GM19468 (cell line): ENCODE measurements at regions not wholly inside any gene's neighbourhood (a gene's known extent, or its start where the extent isn't known, plus 50 kb on each side); places are given as distances from the start of the nearest gene placed in this dataset.

Source experiments
- ATAC-seq: cut with Tn5 transposase; IDR thresholded peaks from one replicate; pipeline ENCODE4 v1.9.1; 2021; ENCODE audit warnings: mild to moderate bottlenecking, moderate library complexity, moderate number of reproducible peaks; ENCODE audit not compliant: unreplicated experiment; ENCODE audit errors: extremely low read depth

DNA sequence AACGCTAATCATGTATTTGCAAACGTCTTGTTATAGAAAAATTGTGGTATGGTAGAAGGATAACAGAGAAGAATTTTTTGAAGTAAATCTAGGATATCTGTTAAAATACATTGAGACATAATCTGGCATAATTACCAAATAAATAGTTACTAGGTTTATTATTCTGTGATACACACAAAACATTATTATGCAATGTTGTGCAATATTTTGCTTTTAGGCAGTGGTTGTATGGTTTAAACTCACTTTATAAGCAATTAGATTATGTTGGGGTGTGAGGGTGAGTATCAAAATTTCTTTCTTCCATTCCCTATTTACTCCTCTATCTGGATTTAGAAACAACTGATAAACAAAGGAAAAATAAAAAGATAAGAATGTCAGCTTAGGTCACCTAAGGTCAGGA, 385.6 kb downstream of the SLITRK6 start:
- no peak for ATAC-seq

DNA sequence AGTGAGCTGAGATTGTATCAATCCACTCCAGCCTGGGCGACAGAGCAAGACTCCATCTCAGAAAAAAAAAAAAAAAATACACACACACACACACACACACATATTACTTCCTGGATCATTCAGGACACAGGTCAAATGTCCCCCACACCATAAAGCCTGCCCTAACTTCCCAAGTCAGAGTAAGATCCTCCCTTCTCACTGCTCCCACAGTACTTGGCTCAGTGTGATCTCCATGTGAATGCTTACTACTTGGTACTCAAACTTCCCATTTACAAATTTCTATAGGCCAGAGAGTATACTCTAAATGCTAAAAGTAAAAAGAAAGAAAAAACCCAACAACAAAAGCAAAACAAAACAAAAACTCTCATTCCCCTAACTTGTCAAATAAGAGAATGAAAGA, 386.8 kb downstream of the SLITRK6 start:
- ATAC-seq, result no peak

DNA sequence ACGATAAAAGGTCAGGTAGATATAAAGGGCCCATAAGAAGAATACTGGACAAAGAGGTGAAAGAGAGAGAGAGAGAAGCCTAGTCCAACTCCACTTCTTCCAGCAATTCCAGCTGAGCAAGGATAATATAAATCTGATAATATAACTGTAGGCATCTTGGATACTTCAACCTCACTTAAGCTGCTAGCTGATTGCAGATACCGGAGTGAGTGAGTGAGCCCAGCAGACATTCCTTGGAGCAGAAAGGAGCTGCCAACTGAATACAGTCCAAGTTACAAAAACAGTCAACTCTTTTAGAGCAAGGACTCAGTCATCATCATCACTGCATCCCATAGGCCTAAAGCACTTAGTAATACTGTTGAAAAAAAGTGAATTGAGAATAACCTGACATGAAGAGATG, 387.6 kb downstream of the SLITRK6 start:
- ATAC-seq, result no peak

DNA sequence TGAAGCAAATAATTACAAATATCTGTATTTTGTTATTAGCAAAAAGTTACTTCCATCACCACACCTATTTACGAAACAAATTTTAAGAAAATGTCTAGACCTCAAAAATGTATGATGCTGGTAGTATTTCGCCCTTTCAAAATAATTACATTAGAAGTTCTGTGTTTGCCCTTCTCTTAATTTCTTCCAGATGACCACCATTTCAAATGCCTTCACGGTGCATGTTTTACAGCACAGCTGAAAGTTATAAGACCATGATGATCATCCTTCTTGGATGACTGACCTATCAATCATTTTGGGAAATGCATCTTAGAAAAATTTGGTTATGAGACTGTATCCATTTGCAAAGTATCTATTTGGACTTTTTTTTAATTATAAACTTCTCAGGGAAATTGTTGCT, 390.8 kb downstream of the SLITRK6 start:
- no peak for ATAC-seq

DNA sequence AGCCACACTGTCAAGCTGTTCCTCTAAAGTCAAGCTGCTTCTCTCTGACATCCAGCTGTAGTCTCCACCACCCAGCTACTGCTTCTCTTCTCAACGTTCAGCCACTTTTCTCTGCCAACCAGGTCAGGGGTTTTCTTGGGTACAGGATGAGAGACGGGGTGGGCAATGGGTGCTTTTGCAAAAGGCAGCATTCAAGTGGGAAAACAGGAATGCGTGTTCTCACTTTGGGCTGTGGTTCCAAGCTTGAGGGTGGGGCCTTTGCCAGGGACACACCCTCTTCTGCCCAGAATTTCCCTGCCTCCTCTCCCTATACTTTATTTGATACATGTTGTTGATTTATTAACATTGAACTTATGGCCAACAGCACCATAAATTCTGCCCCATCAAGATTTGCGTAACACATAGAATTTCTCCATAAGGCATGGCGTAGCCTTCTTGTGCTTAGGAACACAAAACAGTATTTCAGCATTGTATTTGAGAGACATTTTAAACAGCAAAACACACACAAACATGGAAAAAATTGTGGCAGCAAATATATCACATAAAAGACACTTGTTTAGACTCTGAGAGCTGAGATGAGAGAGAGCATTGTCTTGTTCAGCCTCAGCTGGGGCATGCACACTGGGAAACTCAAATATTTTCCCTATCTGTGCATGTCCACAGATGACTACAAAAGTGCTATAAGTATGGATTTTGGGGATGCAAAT, 392.8 kb downstream of the SLITRK6 start:
- ATAC-seq, result no peak

DNA sequence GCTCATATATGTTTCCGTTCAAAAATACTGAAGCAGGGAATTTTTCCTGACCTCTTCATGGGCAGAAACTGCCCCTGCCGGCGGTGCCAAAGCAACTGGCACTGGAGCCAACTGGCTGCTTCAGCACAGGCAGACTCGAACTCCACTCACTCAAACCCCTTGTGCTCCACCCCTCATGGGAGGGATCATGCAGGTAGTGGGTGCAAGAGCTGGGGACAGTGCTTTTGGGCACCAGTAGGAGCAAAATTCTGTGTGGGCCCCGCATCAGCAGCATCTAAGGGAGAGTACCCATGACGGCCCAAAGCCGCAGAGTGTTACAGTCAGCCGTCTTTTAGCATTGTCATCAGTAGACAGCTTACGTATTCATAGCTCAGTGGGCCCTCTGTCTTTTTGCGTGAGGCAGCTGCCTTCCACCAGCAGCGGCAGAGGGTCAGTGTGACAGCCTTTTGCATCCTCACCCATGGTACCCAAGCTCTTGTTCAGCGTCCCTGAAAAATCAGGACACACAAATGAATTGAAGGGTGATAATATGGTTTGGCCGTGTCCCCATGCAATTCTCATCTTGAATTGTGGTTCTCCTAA, 393.8 kb downstream of the SLITRK6 start:
- ATAC-seq, result no peak

DNA sequence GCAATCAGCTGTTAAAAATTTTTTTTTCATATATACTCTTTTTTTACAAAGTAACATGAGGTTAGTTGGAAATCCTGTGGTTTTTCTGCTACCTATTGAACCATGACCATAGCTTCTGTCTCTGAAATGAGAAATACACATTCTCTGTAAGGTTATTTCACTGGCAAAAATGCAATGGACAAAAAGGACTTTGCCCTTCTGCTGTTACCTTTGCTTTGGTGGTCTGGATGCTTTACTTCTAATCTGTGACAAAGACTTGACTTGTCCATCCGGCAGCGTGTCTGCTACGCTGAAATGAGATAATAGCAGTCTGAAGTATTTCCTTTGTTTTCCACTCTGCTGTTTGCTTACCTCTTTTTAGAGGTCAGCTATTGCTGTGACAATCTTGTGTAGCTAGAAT, 412.8 kb downstream of the SLITRK6 start:
- ATAC-seq, result no peak

DNA sequence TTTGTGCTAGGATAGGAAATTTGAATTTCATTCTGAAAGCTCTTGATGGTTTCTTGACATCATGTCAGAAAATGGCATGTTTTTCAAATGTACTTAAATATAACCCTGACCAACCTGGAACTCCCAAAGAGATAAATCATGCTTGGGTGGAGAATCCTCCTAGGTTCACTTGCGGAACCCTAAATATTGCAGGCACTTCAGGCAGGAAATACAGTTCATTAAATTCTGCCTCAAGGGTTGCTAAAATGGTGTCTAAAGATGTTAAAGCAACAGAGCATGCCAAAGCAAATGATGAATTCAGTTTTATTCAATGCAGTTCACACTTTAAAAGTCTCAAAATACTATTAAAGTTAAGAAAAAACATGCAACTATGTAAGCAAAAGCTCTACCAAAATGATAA, 415.9 kb downstream of the SLITRK6 start:
- ATAC-seq, result no peak

DNA sequence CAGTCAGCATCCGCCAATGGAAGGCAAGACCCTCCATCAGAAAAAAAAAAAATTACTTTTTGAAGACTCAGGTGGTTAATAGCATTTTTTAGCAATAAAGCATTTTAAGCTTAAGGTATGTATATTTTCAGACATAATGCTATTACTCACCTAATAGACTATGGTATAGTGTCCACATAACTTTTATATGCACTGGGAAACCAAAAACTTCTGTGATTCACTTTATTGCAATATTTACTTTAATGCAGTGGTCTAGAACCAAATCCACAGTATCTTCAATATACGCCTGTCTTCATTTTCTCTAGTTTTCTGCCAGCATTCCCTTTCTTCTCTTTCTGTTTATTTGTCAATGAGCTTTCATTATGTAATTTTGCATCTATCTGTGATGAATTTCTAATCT, 418.1 kb downstream of the SLITRK6 start:
- ATAC-seq, result no peak

DNA sequence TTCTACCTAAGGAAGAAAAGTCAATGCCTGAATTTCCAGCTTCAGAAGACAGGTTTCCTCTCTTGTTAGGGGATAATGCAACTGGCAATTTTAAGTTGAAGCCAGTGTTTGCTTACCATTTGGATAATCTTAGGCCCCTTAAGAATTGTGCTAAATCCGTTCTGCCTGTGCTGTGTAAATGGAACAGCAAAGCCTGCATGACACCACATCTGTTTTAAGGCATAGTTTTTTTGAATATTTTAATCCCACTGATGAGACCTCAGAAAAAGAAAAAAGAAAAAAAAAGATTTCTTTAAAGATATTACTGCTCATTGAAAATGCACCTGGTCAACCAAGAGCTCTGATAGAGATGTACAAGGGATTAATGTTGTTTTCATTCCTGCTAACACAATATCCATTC, 419.2 kb downstream of the SLITRK6 start:
- no peak for ATAC-seq

DNA sequence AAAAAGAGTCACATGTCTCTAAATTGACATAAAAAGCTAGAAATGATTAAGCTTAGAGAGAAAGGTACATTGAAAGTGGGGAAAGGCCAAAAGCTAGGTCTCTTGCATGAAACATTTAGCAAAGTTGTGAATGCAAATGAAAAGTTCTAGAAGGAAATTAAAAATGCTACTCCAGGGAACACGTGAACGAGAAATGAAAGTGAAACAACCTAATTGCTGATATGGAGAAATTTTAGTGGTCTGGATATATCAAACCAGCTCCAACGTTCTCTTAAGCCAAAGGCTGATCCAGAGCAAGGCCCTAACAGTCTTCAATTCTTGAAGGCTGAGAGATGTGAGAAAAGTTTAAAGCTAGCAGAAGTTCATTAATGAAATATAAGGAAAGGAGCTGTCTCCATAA, 419.8 kb downstream of the SLITRK6 start:
- ATAC-seq, result no peak

DNA sequence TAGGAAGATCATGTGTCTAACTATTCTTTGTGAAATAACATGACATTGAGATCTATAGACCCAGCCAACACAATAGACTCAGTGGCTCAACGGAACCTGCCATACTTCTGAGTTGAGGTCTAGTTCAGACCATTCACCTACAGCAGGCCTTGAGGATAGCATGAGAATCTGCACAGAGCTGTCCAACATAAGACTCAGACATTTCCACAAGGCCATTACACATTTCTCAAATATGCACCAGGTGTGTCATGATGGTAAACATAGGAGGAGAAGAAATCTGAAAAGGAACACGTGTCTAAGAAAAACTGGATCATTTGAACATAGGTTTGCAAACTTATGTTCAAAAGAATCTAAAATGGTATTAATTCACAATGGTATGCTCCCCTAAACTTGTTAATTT, 421.4 kb downstream of the SLITRK6 start:
- no peak for ATAC-seq

DNA sequence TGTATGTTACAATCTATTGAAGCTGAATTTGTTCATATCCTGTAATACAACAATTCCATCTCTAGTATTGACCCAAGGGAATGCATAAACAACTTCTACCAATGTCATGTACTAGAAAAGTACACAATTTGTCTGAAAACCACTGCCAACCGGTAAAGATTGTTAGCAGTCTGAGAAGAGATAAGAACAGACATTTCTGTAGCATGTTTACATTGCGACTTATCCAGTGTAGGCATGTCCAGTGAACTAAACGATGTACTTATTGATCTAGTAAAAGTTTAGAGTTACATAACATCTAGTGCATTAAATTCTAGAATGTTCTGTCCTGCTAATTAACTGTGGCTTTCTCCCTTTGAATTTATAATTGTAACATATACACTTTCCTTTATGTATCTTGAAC, 425.9 kb downstream of the SLITRK6 start:
- no peak for ATAC-seq

DNA sequence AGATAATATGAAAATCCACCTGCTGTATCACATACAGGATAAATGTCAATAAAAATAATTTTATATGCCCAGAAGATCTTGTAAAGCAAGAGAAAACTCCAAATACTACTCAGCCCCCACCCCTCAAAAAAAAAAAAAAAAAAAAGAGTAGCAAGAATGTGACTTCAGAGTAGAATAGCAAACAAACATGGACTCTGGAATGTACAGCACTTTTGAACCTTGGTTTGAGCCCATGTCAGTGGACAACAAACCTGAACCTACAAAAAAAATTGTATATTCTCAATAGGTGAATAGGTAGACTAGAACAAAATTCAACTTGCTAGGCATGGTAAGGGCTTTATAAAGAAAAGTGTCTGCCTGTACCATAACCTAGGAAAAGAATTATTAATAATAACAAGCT, 428.0 kb downstream of the SLITRK6 start:
- no peak for ATAC-seq

DNA sequence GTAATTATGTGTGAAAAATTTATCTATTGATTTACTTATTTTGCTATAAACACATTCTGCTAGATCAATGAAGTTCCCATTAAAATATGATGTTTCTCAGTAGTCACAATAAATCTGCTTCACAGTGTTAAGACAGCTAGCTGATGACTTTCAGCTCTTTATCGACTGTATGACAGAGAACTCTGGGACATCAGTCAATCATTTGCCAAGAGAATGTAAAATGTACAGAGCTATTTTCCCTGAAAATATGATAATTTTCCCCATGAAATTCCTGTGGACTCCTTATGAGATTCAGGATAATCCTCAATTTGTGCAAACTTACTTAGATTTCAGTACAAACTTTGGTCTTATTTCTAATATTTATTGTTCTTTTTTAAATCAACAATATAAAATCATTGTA, 430.5 kb downstream of the SLITRK6 start:
- no peak for ATAC-seq

DNA sequence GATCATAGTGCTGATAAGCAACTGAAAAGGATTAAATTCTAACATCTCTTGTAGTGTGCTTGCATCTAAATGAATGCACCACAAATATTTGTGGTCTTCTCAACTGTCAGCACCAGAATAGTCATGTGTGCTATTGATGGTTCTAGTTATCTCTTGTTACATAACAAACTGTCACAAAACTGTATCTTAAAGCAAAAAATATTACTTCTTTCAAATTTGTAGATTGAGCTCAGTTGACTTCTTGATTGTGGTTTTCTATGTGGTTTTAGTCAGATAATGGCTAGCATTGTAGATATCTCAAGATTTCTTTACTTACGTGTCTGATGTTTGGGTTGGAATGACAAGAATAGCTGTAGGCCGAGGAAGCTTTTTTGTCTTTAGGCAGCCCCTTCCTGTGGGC, 431.3 kb downstream of the SLITRK6 start:
- ATAC-seq, result no peak

DNA sequence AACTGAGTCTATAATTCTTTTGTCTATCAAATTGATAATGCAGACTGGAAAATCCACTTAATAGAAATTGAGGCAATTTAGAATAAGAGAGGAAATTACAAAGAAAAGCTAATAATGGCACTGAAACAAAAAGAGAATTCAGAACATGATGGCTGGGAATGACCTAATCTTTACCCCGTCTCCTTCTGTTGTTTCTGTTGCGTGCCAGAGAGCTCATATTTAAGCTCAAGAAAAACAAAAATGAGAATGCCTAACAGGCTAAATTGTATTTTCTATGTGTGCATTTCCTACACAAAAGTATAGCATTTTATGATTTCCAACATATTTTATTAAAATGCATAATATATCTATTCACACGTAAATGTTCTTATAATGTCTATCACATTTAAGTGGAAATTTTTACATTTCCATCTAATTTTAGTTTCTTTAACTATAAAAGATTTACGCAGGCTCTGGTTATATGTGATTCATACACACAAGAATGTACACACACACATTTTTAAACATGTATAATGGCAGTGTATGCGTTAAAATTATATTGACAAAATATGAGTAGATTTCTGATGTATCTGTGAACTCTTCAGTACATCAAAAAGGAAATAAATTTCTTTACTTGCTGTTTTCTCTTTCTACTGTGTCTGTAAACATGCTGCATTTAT, 432.3 kb downstream of the SLITRK6 start:
- ATAC-seq, result no peak

DNA sequence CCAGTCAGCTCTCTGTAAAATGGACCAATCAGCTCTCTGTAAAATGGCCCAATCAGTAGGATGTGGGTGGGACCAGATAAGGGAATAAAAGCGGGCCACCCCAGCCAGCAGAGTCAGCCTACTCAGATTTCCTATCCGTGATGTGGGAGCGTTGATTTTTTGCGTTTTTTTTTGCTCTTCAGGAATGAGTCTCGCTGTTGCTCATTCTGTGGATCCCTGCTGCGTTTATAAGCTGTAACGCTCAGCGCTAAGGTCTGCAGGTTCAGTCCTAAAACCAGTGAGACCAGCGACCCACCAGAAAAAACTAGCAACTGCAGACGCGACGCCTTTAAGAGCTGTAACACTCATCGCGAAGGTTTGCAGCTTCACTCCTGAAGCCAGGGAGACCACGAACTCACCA, 435.7 kb downstream of the SLITRK6 start:
- no peak for ATAC-seq

DNA sequence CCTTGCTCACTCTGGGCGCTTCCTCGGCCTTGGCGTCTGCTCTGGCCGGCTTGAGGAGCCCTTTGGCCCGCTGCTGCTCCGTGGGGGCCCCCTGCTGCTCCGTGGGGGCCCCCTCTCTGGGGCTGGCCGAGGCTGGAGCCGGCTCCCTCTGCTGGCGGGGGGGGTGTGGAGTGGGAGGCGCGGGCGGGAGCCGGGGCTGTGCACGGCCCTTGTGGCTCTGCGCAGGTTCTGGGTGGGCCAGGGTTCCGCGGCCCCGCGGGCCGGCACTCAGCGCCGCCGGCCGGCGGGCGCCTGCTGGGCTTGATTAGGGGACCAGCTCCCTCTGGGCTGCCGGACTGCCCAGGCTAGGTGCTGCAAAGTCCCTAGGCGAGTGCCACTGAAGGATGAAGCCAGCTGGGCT, 436.2 kb downstream of the SLITRK6 start:
- ATAC-seq, result no peak

DNA sequence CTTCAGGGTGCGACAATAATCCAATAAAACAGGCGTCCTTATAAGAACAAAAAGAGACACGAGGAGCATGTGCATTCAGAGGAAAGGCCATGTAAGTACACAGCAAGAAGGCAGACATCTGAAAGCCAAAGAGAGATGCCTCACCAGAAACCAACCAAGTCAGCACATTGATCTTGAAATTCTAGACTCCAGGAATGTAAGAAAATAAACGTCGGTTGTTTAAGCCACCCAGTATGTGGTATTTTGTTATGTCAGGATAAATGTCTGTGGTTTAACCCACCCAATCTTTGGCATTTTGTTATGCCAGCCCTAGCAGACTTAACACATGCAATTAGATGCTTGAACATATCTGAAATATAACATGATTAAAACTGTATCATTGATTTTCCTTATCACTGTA, 452.0 kb downstream of the SLITRK6 start:
- no peak for ATAC-seq

DNA sequence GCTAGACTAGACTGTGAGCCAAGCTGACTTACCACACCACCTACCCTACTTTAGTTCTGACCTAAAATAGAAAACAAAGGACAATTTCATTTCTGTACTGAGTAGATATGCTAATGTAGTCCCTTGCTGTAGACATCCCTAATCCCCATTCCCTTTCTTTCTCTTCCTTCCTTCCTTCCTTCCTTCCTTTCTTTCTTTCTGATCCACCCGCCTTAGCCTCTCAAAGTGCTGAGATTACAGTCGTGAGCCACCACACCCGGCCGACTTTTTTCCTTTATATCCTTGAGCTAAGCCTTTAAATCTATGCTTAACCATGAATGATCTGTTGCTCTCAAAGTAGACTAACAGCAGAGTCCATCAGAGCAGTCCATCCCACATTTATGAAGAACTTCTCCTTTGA, 465.0 kb downstream of the SLITRK6 start:
- ATAC-seq, result no peak

DNA sequence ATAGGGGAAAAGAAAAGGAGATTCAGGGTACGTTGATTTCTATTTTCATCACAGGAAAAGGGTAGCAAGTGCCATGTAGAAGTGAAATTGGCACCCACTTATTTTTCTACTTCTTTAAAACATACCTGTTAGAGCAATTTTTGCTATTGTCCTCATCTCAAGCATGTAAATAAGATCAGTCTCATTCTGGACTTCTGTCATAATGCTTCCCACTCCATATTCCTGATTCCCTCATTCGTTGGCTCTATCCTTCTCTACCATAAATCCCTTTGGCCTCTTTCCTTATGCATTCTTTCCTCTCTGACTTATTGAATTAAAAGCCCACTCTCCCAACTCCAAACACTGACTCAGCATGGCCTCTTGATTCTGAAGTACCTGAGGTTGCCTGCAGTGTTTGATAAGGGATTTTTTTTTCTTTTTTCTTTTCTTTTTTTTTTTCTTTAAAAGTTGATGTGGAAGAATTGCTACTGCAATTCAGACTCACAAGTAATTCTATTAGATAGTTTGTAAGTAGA, 465.7 kb downstream of the SLITRK6 start:
- ATAC-seq, result no peak
